Mesenchymal stem cell (in vitro differentiated cells and primary cell): ENCODE measurements at regions not wholly inside any gene's neighbourhood (a gene's known extent, or its start where the extent isn't known, plus 50 kb on each side); places are given as distances from the start of the nearest gene placed in this dataset.

ENCODE experiments used
- DNase-seq: peaks from one replicate; pipeline ENCODE4 v3.0.0-alpha.2; 2013
- H2AFZ ChIP-seq: one replicate; pipeline ENCODE4 v1.6.1; 2013; ENCODE audit warnings: low read depth, mild to moderate bottlenecking, control low read depth, inconsistent platforms, low read length, moderate library complexity
- H2AK5ac ChIP-seq: 2 replicates; pipeline ENCODE4 v1.6.1; 2013; ENCODE audit warnings: low read length, moderate library complexity, mild to moderate bottlenecking, inconsistent platforms; ENCODE audit not compliant: severe bottlenecking
- H2BK120ac ChIP-seq: one replicate; pipeline ENCODE4 v1.6.1; 2013; ENCODE audit warnings: low read depth, mild to moderate bottlenecking, inconsistent platforms, low read length, moderate library complexity
- H2BK12ac ChIP-seq, 2 experiments: one replicate each; pipeline ENCODE4 v1.6.1; 2013; ENCODE audit warnings: inconsistent platforms in 2 of 2, low read length in 2 of 2, mild to moderate bottlenecking in 2 of 2, moderate library complexity in 2 of 2, control low read depth in 1 of 2
- H2BK15ac ChIP-seq: one replicate; pipeline ENCODE4 v1.6.1; 2013; ENCODE audit warnings: mild to moderate bottlenecking, low read depth, inconsistent platforms; ENCODE audit not compliant: poor library complexity, severe bottlenecking
- H2BK5ac ChIP-seq: 2 replicates; pipeline ENCODE4 v1.6.1; 2013; ENCODE audit warnings: low read depth, mild to moderate bottlenecking, low read length, control low read depth, inconsistent platforms; ENCODE audit not compliant: poor library complexity, severe bottlenecking
- H3K14ac ChIP-seq, 2 experiments: one replicate each; pipeline ENCODE4 v1.6.1; 2013; ENCODE audit warnings: inconsistent platforms in 2 of 2, low read length in 2 of 2, control low read depth in 1 of 2, mild to moderate bottlenecking in 1 of 2, moderate library complexity in 1 of 2
- H3K18ac ChIP-seq, 2 experiments: one replicate each; pipeline ENCODE4 v1.6.1; 2013; ENCODE audit warnings: inconsistent platforms in 2 of 2, low read length in 2 of 2, control low read depth in 1 of 2, low read depth in 1 of 2, mild to moderate bottlenecking in 1 of 2
- H3K23ac ChIP-seq, 2 experiments: one replicate each; pipeline ENCODE4 v1.6.1; 2013; ENCODE audit warnings: inconsistent platforms in 2 of 2, low read length in 2 of 2, mild to moderate bottlenecking in 2 of 2, moderate library complexity in 2 of 2, control low read depth in 1 of 2
- H3K27ac ChIP-seq: 2 replicates; pipeline ENCODE4 v1.5.1; 2013; ENCODE audit warnings: mild to moderate bottlenecking, moderate library complexity, low read length, control low read depth, inconsistent platforms; ENCODE audit not compliant: poor library complexity, severe bottlenecking
- H3K27me3 ChIP-seq, 2 experiments: 2 replicates each; pipeline versions ENCODE4 v1.6.1 to v1.7.0; 2013; ENCODE audit warnings: low read length in 2 of 2, mild to moderate bottlenecking in 2 of 2, moderate library complexity in 2 of 2, control low read depth in 1 of 2, inconsistent platforms in 1 of 2; ENCODE audit not compliant: control insufficient read depth in 1 of 2, insufficient read depth in 1 of 2
- H3K36me3 ChIP-seq, 2 experiments: 2 replicates each; pipeline versions ENCODE4 v1.6.1 to v1.7.0; 2013; ENCODE audit warnings: low read length in 2 of 2, control low read depth in 1 of 2, inconsistent platforms in 1 of 2, low read depth in 1 of 2, mild to moderate bottlenecking in 1 of 2; ENCODE audit not compliant: insufficient read depth in 2 of 2, control insufficient read depth in 1 of 2
- H3K4ac ChIP-seq, 2 experiments: one replicate each; pipeline ENCODE4 v1.6.1; 2013; ENCODE audit warnings: inconsistent platforms in 2 of 2, low read length in 2 of 2, mild to moderate bottlenecking in 2 of 2, moderate library complexity in 2 of 2, control low read depth in 1 of 2, low read depth in 1 of 2
- H3K4me1 ChIP-seq: 2 replicates; pipeline ENCODE4 v1.6.1; 2013; ENCODE audit warnings: low read depth, low read length, control low read depth; ENCODE audit not compliant: control insufficient read depth, insufficient read depth
- H3K4me2 ChIP-seq: 2 replicates; pipeline ENCODE4 v1.6.1; 2013; ENCODE audit warnings: low read length, mild to moderate bottlenecking, inconsistent platforms; ENCODE audit not compliant: poor library complexity, severe bottlenecking
- H3K4me3 ChIP-seq, 2 experiments: 2 replicates each; pipeline versions ENCODE4 v1.5.1 to v1.7.0; 2013; ENCODE audit warnings: low read length in 2 of 2, mild to moderate bottlenecking in 2 of 2, control low read depth in 1 of 2, low read depth in 1 of 2; ENCODE audit not compliant: insufficient read depth in 1 of 2
- H3K79me1 ChIP-seq: replicated peaks from 2 replicates; pipeline ENCODE4 v1.6.1; 2013; ENCODE audit warnings: mild to moderate bottlenecking, control low read depth, low read length, inconsistent platforms; ENCODE audit not compliant: poor library complexity, severe bottlenecking
- H3K9ac ChIP-seq: 2 replicates; pipeline ENCODE4 v1.7.0; 2013; ENCODE audit warnings: mild to moderate bottlenecking, low read length, moderate library complexity
- H3K9me3 ChIP-seq: 2 replicates; pipeline ENCODE4 v1.7.0; 2013; ENCODE audit warnings: mild to moderate bottlenecking, low read length; ENCODE audit not compliant: control insufficient read depth
- H4K8ac ChIP-seq: one replicate; pipeline ENCODE4 v1.6.1; 2013; ENCODE audit warnings: inconsistent platforms, mild to moderate bottlenecking, low read length, moderate library complexity
- H4K91ac ChIP-seq: one replicate; pipeline ENCODE4 v1.6.1; 2013; ENCODE audit warnings: mild to moderate bottlenecking, low read length, inconsistent platforms
- WGBS: methylation state at CpG from one replicate; pipeline ENCODE4 v1.1.7; 2013; ENCODE audit warnings: mixed read lengths; 5-methylcytosine and 5-hydroxymethylcytosine counted together

- Histone ChIP-seq H2BK12ac (no peak overlapping the region), H3K36me3 (no peaks in the 10 kb centered on the region), H4K8ac (no peak overlapping the region), H3K4me3 (no peak overlapping the region), H3K4me1 (no peaks in the 10 kb centered on the region), H3K4ac (no peak overlapping the region), H2AFZ (no peak overlapping the region), H2AK5ac (no peak overlapping the region), H2BK5ac (no peak overlapping the region), H3K27ac (no peak overlapping the region), H3K9ac (no peak overlapping the region), H3K9me3 (no peaks in the 10 kb centered on the region), H3K79me1 (no peaks in the 10 kb centered on the region), H2BK15ac (no peak overlapping the region), H3K4me2 (no peak overlapping the region), H2BK120ac (no peak overlapping the region), H3K23ac (no peak overlapping the region), H3K14ac (no peak overlapping the region), H4K91ac (no peak overlapping the region), H3K18ac (no peak overlapping the region), H3K27me3 (no peaks in the 10 kb centered on the region)
- DNase-seq: peak; percentile 1
These were observed 441.9 kb downstream of the ZIC1 start for GRCh38 chr3:147851062-147851461.

- Histone ChIP-seq H3K4ac (no peak overlapping the region), H3K27me3 (no peaks in the 10 kb centered on the region), H3K18ac (no peak overlapping the region), H3K23ac (no peak overlapping the region), H2BK15ac (no peak overlapping the region), H3K14ac (no peak overlapping the region), H2BK120ac (no peak overlapping the region), H3K27ac (no peak overlapping the region), H2BK5ac (no peak overlapping the region), H3K4me3 (no peak overlapping the region), H3K4me2 (no peak overlapping the region), H3K36me3 (no peaks in the 10 kb centered on the region), H3K9me3 (no peaks in the 10 kb centered on the region), H4K91ac (no peak overlapping the region), H2AFZ (no peak overlapping the region), H2BK12ac (no peak overlapping the region), H3K79me1 (no peaks in the 10 kb centered on the region), H4K8ac (no peak overlapping the region), H3K4me1 (no peaks in the 10 kb centered on the region), H2AK5ac (no peak overlapping the region), H3K9ac (no peak overlapping the region)
- WGBS: 91% methylated on average over 4 of the region's 4 CpGs
- DNase-seq: no peak
These were observed 445.4 kb downstream of the ZIC1 start for GRCh38 chr3:147854542-147854941.

- no peak overlapping the region for H2BK12ac ChIP-seq
- H3K4me1 ChIP-seq: no peaks in the 10 kb centered on the region
These were observed 455.7 kb downstream of the ZIC1 start for GRCh38 chr3:147864754-147865354.

GRCh38 chr3:147866561-147866960, 457.4 kb downstream of the ZIC1 start:
- Histone ChIP-seq H3K4me2 (no peak overlapping the region), H3K79me1 (no peaks in the 10 kb centered on the region), H2AFZ (no peak overlapping the region), H3K4me3 (no peak overlapping the region), H3K4ac (no peak overlapping the region), H3K36me3 (no peaks in the 10 kb centered on the region), H4K8ac (no peak overlapping the region), H3K4me1 (no peaks in the 10 kb centered on the region), H2AK5ac (no peak overlapping the region), H3K18ac (no peak overlapping the region), H3K14ac (no peak overlapping the region), H4K91ac (no peak overlapping the region), H3K27ac (no peak overlapping the region), H3K9ac (no peak overlapping the region), H3K23ac (no peak overlapping the region), H2BK120ac (no peak overlapping the region), H2BK12ac (no peak overlapping the region), H2BK5ac (no peak overlapping the region), H3K27me3 (no peaks in the 10 kb centered on the region), H3K9me3 (peaks cover 64% of the 10 kb centered on the region), H2BK15ac (no peak overlapping the region)
- DNase-seq: no peak
- WGBS: no CpG with 5 or more reads among the region's 1 CpG

More at GRCh38 chr3:147864754-147865354, 455.7 kb downstream of the ZIC1 start:
- Histone ChIP-seq H3K4ac (no peak overlapping the region), H2BK120ac (no peak overlapping the region), H2BK5ac (no peak overlapping the region), H3K4me2 (no peak overlapping the region), H3K14ac (no peak overlapping the region), H3K36me3 (no peaks in the 10 kb centered on the region), H3K4me3 (peak overlapping the region in 1 of 2 experiments; percentile 8), H2AK5ac (no peak overlapping the region), H2BK15ac (no peak overlapping the region), H4K91ac (no peak overlapping the region), H3K9me3 (peaks cover 67% of the 10 kb centered on the region), H3K27me3 (no peaks in the 10 kb centered on the region), H3K27ac (no peak overlapping the region), H3K18ac (no peak overlapping the region), H3K23ac (no peak overlapping the region), H4K8ac (no peak overlapping the region), H3K9ac (no peak overlapping the region), H3K79me1 (no peaks in the 10 kb centered on the region), H2AFZ (no peak overlapping the region)
- no peak for DNase-seq
